NCI-H226 (cell line): ENCODE measurements at regions not wholly inside any gene's neighbourhood (a gene's known extent, or its start where the extent isn't known, plus 50 kb on each side); places are given as distances from the start of the nearest gene placed in this dataset.

Source experiments
- DNase-seq: peaks from one replicate; pipeline ENCODE4 v3.0.0-alpha.2; 2015

DNA sequence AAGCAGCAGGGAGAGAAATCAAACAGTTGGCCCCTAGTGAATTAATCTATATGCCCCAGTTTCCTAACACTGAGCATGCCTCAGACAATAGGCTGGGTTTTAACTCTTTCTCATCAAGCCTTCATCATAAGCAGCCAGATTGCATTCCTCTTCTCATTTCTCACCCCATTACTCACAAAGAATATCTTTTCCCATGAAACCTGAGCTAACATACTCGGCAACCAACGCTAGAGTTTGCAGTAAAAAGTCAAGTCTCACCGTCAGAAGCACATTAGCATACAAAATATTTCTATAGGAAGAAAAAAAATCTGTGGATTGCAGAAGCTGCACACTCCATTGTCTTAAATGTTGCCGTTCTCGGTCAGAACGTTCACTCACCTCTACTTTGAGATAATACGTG, 429.9 kb upstream of the ARID1B start:
- no peak for DNase-seq

- no peak for DNase-seq
Measured at GRCh38 chr6:156345700-156346099, 431.5 kb upstream of the ARID1B start.

DNA sequence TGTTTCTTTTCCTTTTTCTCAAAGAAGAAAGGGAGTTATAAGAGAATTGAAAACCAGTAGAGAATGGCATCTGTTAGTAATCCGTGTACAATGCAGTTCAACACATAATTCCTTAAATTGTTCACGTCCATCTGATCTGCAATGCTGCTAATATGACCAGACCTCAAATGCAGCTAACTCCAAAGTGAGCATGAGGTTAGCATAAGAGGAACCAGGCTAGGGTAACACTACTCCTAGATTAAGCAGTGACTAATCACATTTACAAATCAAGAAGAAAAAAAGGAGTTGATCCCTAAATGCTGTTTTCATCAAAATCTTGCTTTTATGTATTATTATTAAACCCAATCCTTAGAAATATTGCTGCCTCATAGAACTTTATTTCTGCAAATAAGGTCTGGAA, 432.7 kb upstream of the ARID1B start:
- DNase-seq: no peak

GRCh38 chr6:156337801-156338200, 439.4 kb upstream of the ARID1B start:
- no peak for DNase-seq

GRCh38 chr6:156336733-156337132, 440.4 kb upstream of the ARID1B start:
- DNase-seq: no peak

DNA sequence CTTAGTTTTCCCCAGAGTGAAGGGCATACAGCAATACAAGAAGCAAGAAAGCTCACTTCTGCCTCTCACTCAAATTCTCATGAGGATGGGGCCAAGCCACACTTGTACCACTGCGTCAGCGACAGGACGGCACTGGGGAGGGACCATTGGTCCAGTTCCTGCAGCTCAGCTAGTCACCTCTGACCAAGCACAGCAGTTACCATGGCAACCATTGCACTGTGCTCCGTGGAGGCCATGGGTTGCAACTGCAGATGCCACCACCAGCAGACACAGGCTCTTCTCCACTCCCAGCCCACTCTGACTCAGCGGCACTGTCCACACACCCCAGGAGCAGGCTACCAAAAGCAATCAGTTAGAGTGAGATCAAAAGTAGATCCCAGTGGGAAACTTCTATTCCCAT, 441.1 kb upstream of the ARID1B start:
- no peak for DNase-seq

DNA sequence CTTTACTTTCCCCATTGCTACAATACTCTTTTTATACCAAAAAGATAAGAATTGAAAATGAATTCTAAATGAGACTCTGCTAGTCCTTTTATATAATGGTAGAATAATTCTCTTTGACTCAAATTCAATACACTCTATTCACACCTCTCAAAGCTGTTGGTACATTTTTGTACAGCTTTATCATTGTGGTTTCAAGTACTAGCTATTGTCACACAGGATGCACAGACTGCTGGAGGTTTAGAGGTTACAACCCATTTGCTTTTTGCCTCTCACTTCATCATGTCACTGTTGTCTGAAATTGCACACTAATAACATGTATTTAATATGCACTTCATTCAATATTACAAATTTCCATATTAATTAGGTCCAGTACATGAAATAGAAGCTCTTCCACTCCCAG, 442.2 kb upstream of the ARID1B start:
- no peak for DNase-seq

GRCh38 chr6:156319707-156320106, 457.5 kb upstream of the ARID1B start:
- DNase-seq: no peak

DNA sequence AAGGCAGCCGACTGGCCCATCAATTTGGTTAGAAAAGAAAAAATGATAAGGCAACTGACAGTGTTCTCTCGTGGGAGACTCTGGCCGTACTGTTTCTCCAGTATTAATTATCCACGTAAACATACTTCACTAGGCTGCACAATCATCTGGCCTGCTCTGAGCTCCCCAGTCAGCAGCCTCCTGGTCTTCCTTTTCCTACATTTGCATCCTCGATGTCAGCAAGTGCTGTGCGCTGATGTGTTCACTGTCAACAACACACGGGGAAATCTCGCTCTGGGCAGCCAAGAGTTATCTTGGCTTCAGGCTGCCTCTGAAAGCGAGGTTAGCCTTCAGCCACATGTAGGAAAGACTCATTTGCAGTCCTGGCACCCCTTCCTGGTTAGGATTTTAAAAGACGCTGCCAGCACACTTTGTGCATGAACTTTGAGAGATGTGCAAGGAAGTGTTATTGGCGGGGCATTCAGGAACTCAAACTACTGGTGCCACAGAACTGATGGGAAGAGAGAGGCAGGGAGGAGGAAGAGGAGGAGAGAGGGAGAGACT, 460.5 kb upstream of the ARID1B start:
- no peak for DNase-seq

- DNase-seq: no peak
Measured at GRCh38 chr6:156315146-156315545, 462.0 kb upstream of the ARID1B start.

DNA sequence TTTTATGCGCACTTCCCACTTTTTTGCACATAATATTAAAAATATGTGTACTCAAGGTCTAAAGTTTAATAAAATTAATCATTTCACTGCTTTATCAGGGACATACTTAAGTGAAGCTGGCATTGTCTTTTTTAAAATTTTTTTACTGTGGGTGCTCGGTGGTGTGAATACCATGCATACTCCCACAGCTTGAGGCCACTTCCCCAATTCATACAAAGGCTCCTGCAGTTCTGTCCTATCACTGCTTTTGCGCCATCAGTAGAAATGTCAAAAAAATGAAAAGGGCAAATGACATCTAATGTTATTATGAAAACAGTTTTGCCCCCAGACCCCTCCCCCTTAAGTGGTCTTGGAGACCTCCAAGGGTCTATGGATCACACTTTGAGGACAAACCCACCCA, 464.1 kb upstream of the ARID1B start:
- DNase-seq: no peak

DNA sequence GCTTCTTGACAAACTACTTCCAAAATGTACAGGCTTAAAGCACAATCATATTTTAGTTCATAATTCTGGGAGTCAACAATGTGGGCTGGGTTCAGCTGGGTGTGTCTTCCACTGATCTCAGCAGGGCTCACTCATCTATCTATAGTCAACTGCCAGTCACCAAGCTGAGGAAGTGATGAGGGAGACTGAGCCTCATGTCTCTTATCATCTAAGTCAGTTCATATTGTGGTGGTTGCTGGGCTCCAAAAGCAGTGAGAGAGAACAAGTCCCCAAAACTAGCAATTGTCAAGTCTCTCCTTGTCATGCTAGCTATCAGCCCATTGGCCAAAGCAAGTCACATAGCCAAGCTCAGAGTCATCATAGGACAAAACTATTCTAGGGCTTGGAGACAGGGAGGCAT, 465.9 kb upstream of the ARID1B start:
- DNase-seq: no peak

DNA sequence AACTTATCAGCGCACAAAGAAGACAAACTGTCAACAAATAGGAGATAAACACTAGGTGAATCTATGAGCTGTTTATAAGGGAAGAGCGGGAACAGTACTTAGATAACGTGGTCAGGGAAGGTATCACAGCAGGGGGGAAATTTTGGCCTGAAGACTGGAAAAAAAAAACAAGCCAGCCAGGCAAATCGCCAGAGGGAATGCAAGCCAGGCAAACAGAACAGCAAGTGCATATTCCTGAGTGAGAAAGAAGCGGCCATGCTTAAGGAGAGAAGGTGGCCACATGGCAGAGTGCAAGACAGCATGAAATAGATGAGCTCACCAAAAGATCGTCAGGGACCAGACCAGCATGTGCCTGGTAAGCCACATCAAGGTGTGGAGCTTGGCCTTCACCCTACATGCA, 466.5 kb upstream of the ARID1B start:
- DNase-seq: no peak

- DNase-seq: no peak
Measured at GRCh38 chr6:156309017-156309416, 468.2 kb upstream of the ARID1B start.

- DNase-seq: no peak
Measured at GRCh38 chr6:156308604-156309003, 468.6 kb upstream of the ARID1B start.

- no peak for DNase-seq
Measured at GRCh38 chr6:156306531-156306930, 470.6 kb upstream of the ARID1B start.

DNA sequence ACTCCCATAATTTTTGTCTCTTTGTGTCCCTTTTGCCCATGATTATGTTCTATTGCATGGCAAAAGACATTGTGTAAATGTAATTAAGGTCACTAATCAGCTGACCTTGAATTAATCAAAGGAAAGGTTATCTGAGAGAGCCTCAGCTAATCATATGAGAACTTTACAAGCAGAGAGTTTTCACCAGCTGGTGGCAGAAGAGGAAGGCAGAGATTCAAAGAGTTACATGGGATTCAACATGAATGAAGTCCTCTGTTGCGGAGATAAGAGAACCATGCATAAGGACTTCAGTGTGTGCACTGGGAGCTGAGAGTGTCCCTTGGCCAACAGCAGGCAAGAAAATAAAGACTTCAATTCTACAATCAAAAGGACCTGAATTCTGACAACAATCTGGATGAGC, 494.1 kb upstream of the ARID1B start:
- no peak for DNase-seq

DNA sequence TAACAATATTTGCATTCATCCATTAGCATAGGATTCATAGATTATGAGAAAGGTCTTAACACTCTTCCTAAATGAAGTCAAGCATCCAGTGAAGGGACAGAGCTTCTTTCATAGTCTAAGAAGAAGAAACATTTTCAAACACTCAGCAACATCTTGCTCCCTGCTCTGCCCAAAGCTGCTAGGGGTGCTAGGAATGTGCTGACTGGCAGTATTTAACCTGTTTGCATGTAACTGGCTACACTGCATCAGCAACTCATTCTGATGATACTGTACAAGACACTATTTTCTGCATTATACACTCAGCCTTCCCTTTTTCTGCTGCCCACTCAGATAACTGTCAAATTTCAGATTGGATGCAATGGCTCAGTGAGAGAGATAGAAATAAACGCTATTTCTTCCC, 495.1 kb upstream of the ARID1B start:
- no peak for DNase-seq

DNA sequence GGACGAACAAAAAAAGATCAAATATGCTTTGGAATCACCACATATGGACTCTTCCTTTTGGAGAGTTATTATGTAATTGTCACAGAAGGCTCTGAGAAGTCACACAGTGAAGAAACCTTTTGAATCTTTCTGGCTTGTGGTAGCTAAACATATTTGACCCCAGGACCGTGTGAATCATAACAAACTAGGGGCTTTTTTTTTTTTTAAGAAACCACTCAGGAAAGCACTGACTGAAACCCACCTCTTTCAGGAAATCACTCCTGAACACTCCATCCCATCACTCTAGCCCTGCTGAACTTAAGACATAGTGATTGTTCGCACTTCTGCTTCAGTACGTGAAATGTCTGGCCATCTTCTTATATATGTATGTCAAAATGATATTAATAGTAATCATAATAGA, 495.9 kb upstream of the ARID1B start:
- no peak for DNase-seq

- no peak for DNase-seq
Measured at GRCh38 chr6:156280065-156280464, 497.1 kb upstream of the ARID1B start.

GRCh38 chr6:156279261-156279969, 497.8 kb upstream of the ARID1B start:
- no peak for DNase-seq

- DNase-seq: no peak
Measured at GRCh38 chr6:156273065-156273711, 504.0 kb upstream of the ARID1B start.

GRCh38 chr6:156269751-156270369, 507.3 kb upstream of the ARID1B start:
- DNase-seq: no peak

GRCh38 chr6:156268849-156269248, 508.3 kb upstream of the ARID1B start:
- DNase-seq: no peak
